ENCODE measurements at regions not wholly inside any gene's neighbourhood (a gene's known extent, or its start where the extent isn't known, plus 50 kb on each side); places are given as distances from the start of the nearest gene placed in this dataset.

DNA sequence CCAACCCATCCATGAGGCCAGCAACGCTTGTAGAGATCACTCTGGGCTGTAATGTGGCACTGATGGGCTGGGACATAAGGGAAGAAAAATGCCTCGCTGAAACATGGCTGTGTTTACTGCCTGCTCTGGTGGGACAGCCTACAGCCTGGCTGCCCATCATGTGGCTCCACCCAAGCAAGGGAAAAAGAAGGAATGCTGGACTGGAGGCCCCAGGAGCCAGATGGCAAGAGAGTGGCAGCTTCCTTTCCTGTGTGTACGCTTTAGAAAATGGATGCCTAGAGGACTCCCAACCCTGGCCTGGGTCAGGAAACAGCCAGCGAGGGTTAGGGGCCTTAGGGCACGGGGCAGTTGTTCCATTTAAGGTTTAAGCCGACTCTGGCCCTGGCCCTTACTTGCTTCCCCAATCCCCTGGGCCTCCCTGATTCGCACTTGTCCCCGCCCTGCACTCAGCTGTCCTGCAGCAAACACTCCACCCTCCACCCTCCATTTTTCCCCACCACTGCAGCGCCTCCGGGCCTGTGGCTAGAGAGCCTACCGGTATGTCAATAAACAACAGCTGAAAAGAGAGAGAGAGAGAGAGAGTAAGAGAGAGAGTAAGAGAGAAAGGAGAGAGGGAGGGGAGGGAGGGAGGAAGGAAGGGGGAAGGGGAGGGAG, 819.4 kb downstream of the SEMA5A start:
- TF ChIP-seq YY1 (IDR thresholded peaks at IDR 0.05; ENCODE audit: insufficient read depth, insufficient read length) (no peak), ZNF274 (IDR thresholded peaks at IDR 0.05; ENCODE audit: low read depth, low read length) (no peak)
